ENCODE measurements at regions not wholly inside any gene's neighbourhood (a gene's known extent, or its start where the extent isn't known, plus 50 kb on each side); places are given as distances from the start of the nearest gene placed in this dataset.

DNA sequence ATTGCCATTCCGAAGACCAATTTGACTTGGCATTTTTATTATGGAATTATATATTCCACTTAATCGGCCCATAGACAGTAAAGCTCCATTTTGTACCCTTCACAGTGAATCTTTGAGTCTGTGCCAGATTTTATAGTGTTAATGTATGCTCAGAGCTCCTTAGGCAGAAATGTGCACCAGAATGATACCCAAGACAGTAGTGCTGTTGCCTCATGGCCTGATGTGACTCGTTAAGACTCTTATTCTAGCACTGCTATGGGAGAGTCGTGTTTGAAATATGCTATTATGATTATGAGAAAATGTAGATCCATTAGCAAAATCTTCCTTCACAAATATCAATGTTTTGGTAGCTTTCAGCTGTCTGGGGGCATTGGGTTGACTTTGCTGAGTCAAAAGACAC is 209.8 kb upstream of the RAG2 start:
- no peaks in the 10 kb centered on the region for H3K4me1 ChIP-seq (ENCODE audit: control insufficient read depth, insufficient read depth, low read length, poor library complexity, severe bottlenecking)
- peaks cover 0 to 3% (median 0%) of the 10 kb centered on the region in 7 donors for H3K9me3 Mint-ChIP-seq
- H3K9me3 ChIP-seq (ENCODE audit: control insufficient read depth in 2 of 2, low read length in 2 of 2), result no peaks in the 10 kb centered on the region
- no peak overlapping the region for H3K27ac Mint-ChIP-seq
- no peaks in the 10 kb centered on the region for H3K36me3 Mint-ChIP-seq
- no peak overlapping the region for H3K4me3 ChIP-seq (ENCODE audit: low read depth, low read length)
- DNase-seq (no peak), ATAC-seq (ENCODE audit: low read depth in 2 of 2) (no peak)
- no peaks in the 10 kb centered on the region for H3K36me3 ChIP-seq (ENCODE audit: control insufficient read depth, insufficient read depth, low read length)
- H3K27me3 Mint-ChIP-seq, result no peaks in the 10 kb centered on the region
- no peak overlapping the region for H3K4me3 Mint-ChIP-seq
- no peak overlapping the region for H3K27ac ChIP-seq (ENCODE audit: insufficient read depth, low read length, poor library complexity, severe bottlenecking)
- H3K4me1 Mint-ChIP-seq, result no peaks in the 10 kb centered on the region
- no peaks in the 10 kb centered on the region for H3K27me3 ChIP-seq (ENCODE audit: control insufficient read depth, insufficient read depth, low read length)

DNA sequence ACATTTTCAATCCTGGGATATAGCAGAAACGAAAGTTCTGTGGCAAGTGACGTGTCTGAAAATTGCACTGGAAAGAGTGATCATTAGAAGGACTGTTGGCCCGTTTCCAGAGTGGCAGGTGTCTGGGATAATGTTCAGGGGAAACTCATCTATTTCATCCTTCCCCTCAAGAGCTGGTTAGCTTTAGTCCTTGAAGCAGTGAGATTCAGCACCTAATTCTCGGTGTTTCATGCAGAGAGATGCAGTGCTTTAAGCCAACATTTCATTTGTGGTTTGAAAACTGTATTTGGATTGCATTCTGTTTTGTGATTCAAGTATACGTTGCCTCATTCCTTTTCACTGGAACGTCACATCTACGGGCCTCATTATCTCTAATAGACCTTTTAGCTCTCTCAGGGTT is 205.0 kb upstream of the RAG2 start:
- H3K9me3 ChIP-seq (ENCODE audit: control insufficient read depth in 2 of 2, low read length in 2 of 2), result no peaks in the 10 kb centered on the region
- no peaks in the 10 kb centered on the region for H3K27me3 ChIP-seq (ENCODE audit: control insufficient read depth, insufficient read depth, low read length)
- ATAC-seq (ENCODE audit: low read depth in 2 of 2) (no peak), DNase-seq (no peak)
- H3K4me1 ChIP-seq (ENCODE audit: control insufficient read depth, insufficient read depth, low read length, poor library complexity, severe bottlenecking), result no peaks in the 10 kb centered on the region
- H3K4me3 ChIP-seq (ENCODE audit: low read depth, low read length), result no peak overlapping the region
- no peaks in the 10 kb centered on the region for H3K4me1 Mint-ChIP-seq
- H3K27me3 Mint-ChIP-seq, result no peaks in the 10 kb centered on the region
- no peak overlapping the region for H3K27ac ChIP-seq (ENCODE audit: insufficient read depth, low read length, poor library complexity, severe bottlenecking)
- no peak overlapping the region for H3K4me3 Mint-ChIP-seq
- no peak overlapping the region for H3K27ac Mint-ChIP-seq
- H3K9me3 Mint-ChIP-seq, result peaks cover 0 to 3% (median 1%) of the 10 kb centered on the region in 7 donors
- no peaks in the 10 kb centered on the region for H3K36me3 ChIP-seq (ENCODE audit: control insufficient read depth, insufficient read depth, low read length)
- H3K36me3 Mint-ChIP-seq, result no peaks in the 10 kb centered on the region

DNA sequence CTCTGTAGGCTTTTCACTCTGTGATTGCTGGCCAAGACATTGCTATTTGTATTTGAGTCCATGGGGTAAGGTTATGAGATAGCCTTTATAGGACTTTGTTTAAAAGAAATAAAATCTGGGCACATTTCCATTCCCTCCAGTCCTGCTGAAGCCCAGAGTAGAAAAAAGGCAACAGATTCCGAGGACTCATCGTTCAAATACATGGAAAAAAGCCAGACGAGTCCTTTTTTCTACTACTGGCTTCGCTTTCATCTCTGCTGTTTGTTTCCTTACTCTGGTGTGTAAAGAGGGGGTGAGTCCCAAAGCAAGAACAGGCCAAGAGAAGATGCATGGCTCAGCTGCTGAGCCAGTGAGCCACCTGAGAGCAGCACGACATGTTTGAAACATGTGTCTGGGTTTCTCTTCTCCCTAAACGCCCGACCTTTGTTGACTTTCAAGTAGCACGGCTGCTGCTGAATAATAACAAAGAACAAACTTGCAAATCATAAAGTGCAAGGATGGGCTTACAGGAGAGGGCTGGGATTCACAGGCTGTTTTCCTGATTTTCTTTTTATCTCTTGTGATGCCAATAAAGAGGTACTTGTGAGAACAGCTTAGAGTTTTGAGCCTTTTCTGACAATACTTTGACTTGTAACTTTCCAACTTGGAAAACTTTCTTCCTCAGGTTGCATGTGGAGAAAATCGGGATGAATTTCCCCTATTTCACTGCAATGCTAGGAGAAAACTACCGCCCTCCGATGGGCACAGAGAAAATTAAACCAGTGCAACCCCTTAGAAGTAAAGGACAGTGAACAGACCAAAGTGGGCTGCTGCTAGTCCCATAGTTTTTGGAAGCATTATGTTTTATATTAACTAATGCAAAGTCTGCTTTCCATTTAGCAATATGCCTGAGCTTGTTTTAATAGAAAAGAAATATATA is 195.2 kb upstream of the RAG2 start:
- H3K36me3 Mint-ChIP-seq, result no peaks in the 10 kb centered on the region
- DNase-seq (no peak), ATAC-seq (ENCODE audit: low read depth in 2 of 2) (no peak)
- H3K27me3 Mint-ChIP-seq, result no peaks in the 10 kb centered on the region
- Histone ChIP-seq H3K9me3 (ENCODE audit: control insufficient read depth in 2 of 2, low read length in 2 of 2) (no peaks in the 10 kb centered on the region), H3K4me1 (ENCODE audit: control insufficient read depth, insufficient read depth, low read length, poor library complexity, severe bottlenecking) (no peaks in the 10 kb centered on the region), H3K27me3 (ENCODE audit: control insufficient read depth, insufficient read depth, low read length) (no peaks in the 10 kb centered on the region), H3K27ac (ENCODE audit: insufficient read depth, low read length, poor library complexity, severe bottlenecking) (no peak overlapping the region), H3K4me3 (ENCODE audit: low read depth, low read length) (no peak overlapping the region), H3K36me3 (ENCODE audit: control insufficient read depth, insufficient read depth, low read length) (no peaks in the 10 kb centered on the region)
- no peaks in the 10 kb centered on the region for H3K4me1 Mint-ChIP-seq
- H3K4me3 Mint-ChIP-seq, result no peak overlapping the region
- peaks cover 0 to 3% (median 0%) of the 10 kb centered on the region in 7 donors for H3K9me3 Mint-ChIP-seq
- no peak overlapping the region for H3K27ac Mint-ChIP-seq

DNA sequence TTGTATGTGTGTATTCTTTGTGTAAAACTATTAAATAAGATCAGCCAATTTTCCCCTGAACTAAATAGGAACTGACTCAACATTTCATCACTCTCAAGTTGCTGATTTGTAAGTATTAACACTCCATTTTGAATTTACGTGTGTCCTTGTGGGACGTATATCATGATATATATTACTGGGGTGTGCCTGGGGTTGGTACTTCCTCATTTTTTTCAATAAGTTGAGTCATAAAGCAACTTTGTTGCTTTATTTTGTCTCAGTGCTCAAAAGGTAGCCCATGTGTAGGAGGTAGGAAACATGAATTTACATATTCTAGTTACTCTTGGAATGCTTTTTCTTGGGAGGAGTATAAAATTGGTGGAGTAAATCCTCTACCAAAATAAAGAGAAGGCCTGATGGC is 193.9 kb upstream of the RAG2 start:
- no peaks in the 10 kb centered on the region for H3K9me3 ChIP-seq (ENCODE audit: control insufficient read depth in 2 of 2, low read length in 2 of 2)
- no peaks in the 10 kb centered on the region for H3K27me3 Mint-ChIP-seq
- no peaks in the 10 kb centered on the region for H3K36me3 Mint-ChIP-seq
- H3K4me3 Mint-ChIP-seq, result no peak overlapping the region
- peaks cover 0 to 4% (median 0%) of the 10 kb centered on the region in 7 donors for H3K9me3 Mint-ChIP-seq
- H3K27me3 ChIP-seq (ENCODE audit: control insufficient read depth, insufficient read depth, low read length), result no peaks in the 10 kb centered on the region
- H3K36me3 ChIP-seq (ENCODE audit: control insufficient read depth, insufficient read depth, low read length), result no peaks in the 10 kb centered on the region
- H3K4me1 Mint-ChIP-seq, result no peaks in the 10 kb centered on the region
- no peaks in the 10 kb centered on the region for H3K4me1 ChIP-seq (ENCODE audit: control insufficient read depth, insufficient read depth, low read length, poor library complexity, severe bottlenecking)
- DNase-seq, result no peak
- no peak overlapping the region for H3K4me3 ChIP-seq (ENCODE audit: low read depth, low read length)
- no peak for ATAC-seq (ENCODE audit: low read depth in 2 of 2)
- no peak overlapping the region for H3K27ac Mint-ChIP-seq
- no peak overlapping the region for H3K27ac ChIP-seq (ENCODE audit: insufficient read depth, low read length, poor library complexity, severe bottlenecking)

DNA sequence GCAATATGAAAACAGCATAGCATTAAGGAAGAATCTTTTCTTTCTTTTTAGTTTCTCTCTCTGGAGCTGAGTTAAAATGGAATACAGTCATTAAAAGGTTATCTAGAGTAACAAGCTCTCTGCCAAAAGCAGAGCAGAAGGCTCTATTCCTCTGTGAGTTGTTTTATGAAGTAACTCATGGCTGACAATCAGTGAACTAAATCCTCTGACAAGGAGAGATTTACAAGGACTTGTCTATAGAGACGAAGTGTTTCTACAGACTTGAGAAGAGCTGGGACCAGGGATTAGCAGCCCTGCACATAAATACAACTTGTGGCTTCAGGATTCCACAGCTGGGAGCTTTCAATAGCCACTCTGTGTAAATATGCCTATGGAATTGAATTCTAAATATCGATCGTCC is 192.5 kb upstream of the RAG2 start:
- ATAC-seq (ENCODE audit: low read depth in 2 of 2) (no peak), DNase-seq (no peak)
- Mint-ChIP-seq H3K4me3 (no peak overlapping the region), H3K27ac (no peak overlapping the region), H3K9me3 (peaks cover 0 to 4% (median 0%) of the 10 kb centered on the region in 7 donors), H3K4me1 (no peaks in the 10 kb centered on the region), H3K27me3 (no peaks in the 10 kb centered on the region), H3K36me3 (no peaks in the 10 kb centered on the region)
- Histone ChIP-seq H3K4me3 (ENCODE audit: low read depth, low read length) (no peak overlapping the region), H3K4me1 (ENCODE audit: control insufficient read depth, insufficient read depth, low read length, poor library complexity, severe bottlenecking) (no peaks in the 10 kb centered on the region), H3K36me3 (ENCODE audit: control insufficient read depth, insufficient read depth, low read length) (no peaks in the 10 kb centered on the region), H3K27me3 (ENCODE audit: control insufficient read depth, insufficient read depth, low read length) (no peaks in the 10 kb centered on the region), H3K9me3 (ENCODE audit: control insufficient read depth in 2 of 2, low read length in 2 of 2) (no peaks in the 10 kb centered on the region), H3K27ac (ENCODE audit: insufficient read depth, low read length, poor library complexity, severe bottlenecking) (no peak overlapping the region)

DNA sequence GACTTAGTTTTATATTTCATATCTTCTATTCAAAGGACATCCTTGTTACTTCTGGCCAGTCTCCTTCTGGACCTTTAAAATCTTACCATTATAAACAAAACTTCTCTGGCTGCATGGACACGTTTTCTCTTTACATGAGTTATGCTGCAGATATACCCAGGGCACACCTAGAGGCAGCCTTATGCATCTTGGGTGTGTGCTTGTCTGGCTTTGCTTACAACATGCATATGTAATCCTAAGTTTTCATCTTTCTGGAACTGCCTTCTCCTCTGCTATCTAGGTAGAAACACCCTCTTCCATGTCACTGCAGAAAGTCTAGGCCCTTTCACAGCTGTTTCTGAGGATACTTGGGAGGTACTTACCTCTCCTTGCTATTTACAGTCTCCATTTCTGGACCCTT is 185.8 kb upstream of the RAG2 start:
- H3K36me3 ChIP-seq (ENCODE audit: control insufficient read depth, insufficient read depth, low read length), result no peaks in the 10 kb centered on the region
- H3K9me3 ChIP-seq (ENCODE audit: control insufficient read depth in 2 of 2, low read length in 2 of 2), result no peaks in the 10 kb centered on the region
- Mint-ChIP-seq H3K9me3 (peaks cover 0 to 8% (median 0%) of the 10 kb centered on the region in 7 donors), H3K4me3 (no peak overlapping the region), H3K4me1 (no peaks in the 10 kb centered on the region), H3K27me3 (no peaks in the 10 kb centered on the region), H3K36me3 (no peaks in the 10 kb centered on the region), H3K27ac (no peak overlapping the region)
- no peak overlapping the region for H3K27ac ChIP-seq (ENCODE audit: insufficient read depth, low read length, poor library complexity, severe bottlenecking)
- H3K27me3 ChIP-seq (ENCODE audit: control insufficient read depth, insufficient read depth, low read length), result no peaks in the 10 kb centered on the region
- no peak for DNase-seq
- ATAC-seq (ENCODE audit: low read depth in 2 of 2), result no peak
- H3K4me1 ChIP-seq (ENCODE audit: control insufficient read depth, insufficient read depth, low read length, poor library complexity, severe bottlenecking), result no peaks in the 10 kb centered on the region
- H3K4me3 ChIP-seq (ENCODE audit: low read depth, low read length), result no peak overlapping the region

DNA sequence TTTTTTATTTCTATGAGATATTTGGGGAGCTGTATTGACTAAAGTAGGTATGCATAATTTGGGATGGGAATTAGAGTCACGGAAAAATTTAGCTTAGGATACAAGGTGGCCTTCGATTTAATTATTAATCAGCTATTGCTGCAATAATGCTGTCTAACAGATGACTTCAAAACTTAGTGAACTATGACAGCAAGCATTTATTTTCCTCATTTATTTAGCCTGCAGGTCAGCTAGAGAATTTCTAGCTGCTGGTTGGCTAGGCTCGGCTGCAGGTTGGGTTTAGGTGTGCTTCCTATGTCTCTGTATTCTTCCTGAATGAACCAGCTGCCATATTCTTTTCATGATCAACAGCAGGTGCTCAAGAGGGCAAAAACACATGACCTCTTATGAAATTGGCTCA is 181.8 kb upstream of the RAG2 start:
- H3K27ac ChIP-seq (ENCODE audit: insufficient read depth, low read length, poor library complexity, severe bottlenecking), result no peak overlapping the region
- no peaks in the 10 kb centered on the region for H3K4me1 ChIP-seq (ENCODE audit: control insufficient read depth, insufficient read depth, low read length, poor library complexity, severe bottlenecking)
- no peaks in the 10 kb centered on the region for H3K27me3 Mint-ChIP-seq
- H3K27ac Mint-ChIP-seq, result no peak overlapping the region
- H3K4me1 Mint-ChIP-seq, result no peaks in the 10 kb centered on the region
- no peak for ATAC-seq (ENCODE audit: low read depth in 2 of 2)
- peaks cover 0 to 6% (median 0%) of the 10 kb centered on the region in 7 donors for H3K9me3 Mint-ChIP-seq
- DNase-seq, result no peak
- H3K9me3 ChIP-seq (ENCODE audit: control insufficient read depth in 2 of 2, low read length in 2 of 2), result no peaks in the 10 kb centered on the region
- no peak overlapping the region for H3K4me3 Mint-ChIP-seq
- H3K36me3 ChIP-seq (ENCODE audit: control insufficient read depth, insufficient read depth, low read length), result no peaks in the 10 kb centered on the region
- H3K36me3 Mint-ChIP-seq, result no peaks in the 10 kb centered on the region
- no peaks in the 10 kb centered on the region for H3K27me3 ChIP-seq (ENCODE audit: control insufficient read depth, insufficient read depth, low read length)
- no peak overlapping the region for H3K4me3 ChIP-seq (ENCODE audit: low read depth, low read length)

DNA sequence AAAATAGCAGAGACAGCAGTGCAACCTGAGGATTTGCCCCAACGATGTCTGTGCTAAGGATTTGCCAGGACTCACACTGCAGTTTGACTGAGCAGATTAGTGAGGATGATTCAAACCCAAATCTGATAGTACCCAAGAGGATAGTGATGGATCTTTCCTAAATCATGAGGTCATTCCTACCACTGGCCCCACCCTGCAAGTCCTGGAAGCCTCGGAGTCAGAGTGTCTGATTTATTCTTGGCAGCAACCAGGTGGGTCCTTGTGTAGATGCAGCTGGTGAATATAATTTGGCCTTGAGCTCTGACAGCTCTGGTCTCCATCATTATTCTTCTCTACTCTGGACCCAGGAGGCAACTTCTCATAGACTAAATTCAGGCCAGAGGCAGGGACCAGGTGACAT is 179.3 kb upstream of the RAG2 start:
- Mint-ChIP-seq H3K27me3 (no peaks in the 10 kb centered on the region), H3K4me1 (no peaks in the 10 kb centered on the region), H3K27ac (no peak overlapping the region), H3K9me3 (peaks cover 0 to 4% (median 0%) of the 10 kb centered on the region in 7 donors), H3K36me3 (no peaks in the 10 kb centered on the region), H3K4me3 (no peak overlapping the region)
- Histone ChIP-seq H3K4me3 (ENCODE audit: low read depth, low read length) (no peak overlapping the region), H3K27ac (ENCODE audit: insufficient read depth, low read length, poor library complexity, severe bottlenecking) (no peak overlapping the region), H3K4me1 (ENCODE audit: control insufficient read depth, insufficient read depth, low read length, poor library complexity, severe bottlenecking) (no peaks in the 10 kb centered on the region), H3K27me3 (ENCODE audit: control insufficient read depth, insufficient read depth, low read length) (no peaks in the 10 kb centered on the region), H3K36me3 (ENCODE audit: control insufficient read depth, insufficient read depth, low read length) (no peaks in the 10 kb centered on the region), H3K9me3 (ENCODE audit: control insufficient read depth in 2 of 2, low read length in 2 of 2) (no peaks in the 10 kb centered on the region)
- DNase-seq, result no peak
- ATAC-seq (ENCODE audit: low read depth in 2 of 2), result no peak
